ENCODE measurements at regions not wholly inside any gene's neighbourhood (a gene's known extent, or its start where the extent isn't known, plus 50 kb on each side); places are given as distances from the start of the nearest gene placed in this dataset.

- peak; percentile 9 for DNase-seq (ENCODE audit: low read depth, low spot score)
- H3K4me3 ChIP-seq (ENCODE audit: low read length) = no peak overlapping the region
Observed at GRCh38 chr13:51518827-51519226, 65.4 kb upstream of the WDFY2 start.

DNA sequence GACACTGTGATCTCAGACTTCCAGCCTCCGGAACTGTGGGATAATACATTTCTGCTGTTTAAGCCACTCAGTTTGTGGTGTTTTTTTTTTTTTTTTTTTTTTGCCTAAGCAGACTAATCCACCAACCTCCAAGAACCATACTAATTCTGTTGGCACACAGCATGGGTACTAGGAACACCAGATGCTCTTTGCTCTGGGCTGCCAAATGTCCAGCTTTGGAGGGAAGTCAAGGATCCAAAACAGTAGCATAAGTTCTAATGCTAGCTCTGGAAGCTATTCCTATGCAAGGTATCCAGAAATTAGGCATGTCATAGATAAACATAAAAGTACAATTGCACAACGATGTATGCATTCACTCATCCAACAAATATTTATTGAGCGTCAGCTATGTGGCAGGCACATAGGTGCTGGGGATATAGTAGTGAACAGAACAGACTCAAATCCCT lies 64.5 kb upstream of the WDFY2 start:
- DNase-seq (ENCODE audit: low read depth, low spot score) = no peak
- no peak overlapping the region for H3K4me3 ChIP-seq (ENCODE audit: low read length)

DNA sequence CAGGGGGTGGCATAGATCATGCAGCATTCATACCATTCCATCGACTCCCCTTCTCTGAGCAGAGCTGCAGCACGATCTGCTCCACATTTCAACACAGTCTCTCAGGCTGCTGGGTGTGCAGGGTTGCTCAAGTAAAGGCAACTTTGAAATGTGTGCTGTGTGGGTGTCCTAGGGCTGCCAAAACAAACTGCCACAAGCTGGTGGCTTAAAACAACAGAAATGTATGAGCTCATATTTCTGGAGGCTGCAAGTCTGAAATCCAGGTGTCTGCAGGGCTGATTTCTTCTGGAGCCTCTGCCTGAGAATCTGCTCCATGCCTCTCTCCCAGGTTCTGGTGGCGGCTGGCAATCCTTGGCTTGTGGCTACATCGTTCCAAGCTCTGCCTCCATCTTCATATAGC lies 63.7 kb upstream of the WDFY2 start:
- DNase-seq (ENCODE audit: low read depth, low spot score) = no peak
- no peak overlapping the region for H3K4me3 ChIP-seq (ENCODE audit: low read length)

DNA sequence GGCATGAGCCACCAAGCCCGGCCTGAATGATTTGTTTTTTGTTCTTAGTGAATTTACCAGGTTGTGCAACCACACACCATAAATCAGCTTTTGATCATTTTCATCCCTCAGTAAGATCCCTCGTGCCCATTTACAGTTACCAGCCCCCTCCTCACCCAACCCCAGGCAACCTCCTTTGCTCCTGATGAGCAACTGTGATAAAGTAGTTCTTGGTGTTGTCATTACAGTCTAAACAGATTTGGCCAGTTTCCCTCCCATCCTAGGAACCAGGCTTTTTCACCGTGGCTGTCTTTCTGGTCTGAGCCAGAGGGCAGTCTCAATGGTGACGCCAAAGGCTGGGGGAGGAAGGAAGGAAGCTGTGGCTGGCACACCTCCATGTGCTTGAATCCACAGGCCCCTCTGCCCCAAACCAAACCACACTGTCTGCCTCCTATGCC lies 61.2 kb upstream of the WDFY2 start:
- no peak overlapping the region for H3K4me3 ChIP-seq (ENCODE audit: low read length)
- DNase-seq (ENCODE audit: low read depth, low spot score) = peak; percentile 44

DNA sequence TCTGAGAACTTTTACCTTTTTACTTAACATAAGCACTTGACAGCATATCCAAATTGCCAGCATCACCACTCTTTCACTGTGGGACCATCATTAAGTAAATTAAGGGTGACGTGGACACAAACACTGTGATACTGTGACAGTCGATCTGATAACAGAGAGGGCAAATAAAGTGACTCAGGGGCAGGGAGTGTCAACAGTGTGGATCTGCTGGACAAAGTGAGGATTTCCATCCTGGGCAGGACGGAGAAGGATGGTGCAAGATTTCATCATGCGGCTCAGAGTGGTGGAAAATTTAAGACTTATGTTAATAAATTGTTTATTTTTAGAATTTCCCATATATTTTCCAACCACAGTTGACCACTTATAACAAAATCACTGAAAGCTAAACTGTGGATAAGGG lies 60.0 kb upstream of the WDFY2 start:
- H3K4me3 ChIP-seq (ENCODE audit: low read length) = no peak overlapping the region
- no peak for DNase-seq (ENCODE audit: low read depth, low spot score)

- no peak for DNase-seq (ENCODE audit: low read depth, low spot score)
- H3K4me3 ChIP-seq (ENCODE audit: low read length) = no peak overlapping the region
Observed at GRCh38 chr13:51524829-51525566, 59.3 kb upstream of the WDFY2 start.

DNA sequence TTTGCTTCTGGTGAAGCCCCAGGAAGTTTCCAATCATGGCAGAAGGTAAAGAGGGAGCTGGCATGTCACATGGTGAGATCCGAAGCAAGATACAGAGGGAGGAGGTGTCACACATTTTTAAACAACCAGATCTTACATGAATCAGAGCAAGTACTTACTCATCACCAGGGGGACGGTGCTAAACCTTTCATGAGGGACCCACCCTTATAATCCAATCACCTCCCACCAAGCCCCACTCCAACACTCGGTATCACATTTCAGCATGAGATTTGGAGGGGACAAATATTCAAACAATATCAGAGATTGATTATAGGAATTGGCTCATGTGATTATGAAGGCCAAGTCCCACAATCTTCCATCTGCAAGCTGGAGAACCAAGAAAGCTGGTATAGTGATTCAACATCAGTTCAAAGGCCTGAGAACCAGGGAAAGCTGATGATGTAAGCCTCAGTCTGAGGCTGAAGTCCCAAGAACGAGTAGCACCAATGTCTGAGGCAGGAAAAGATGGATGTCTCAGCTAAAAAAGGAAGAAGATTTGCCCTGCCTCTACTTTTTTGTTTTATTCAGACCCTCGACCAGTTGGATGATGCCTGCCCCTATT lies 58.6 kb upstream of the WDFY2 start:
- DNase-seq (ENCODE audit: low read depth, low spot score) = no peak
- H3K4me3 ChIP-seq (ENCODE audit: low read length) = no peak overlapping the region

DNA sequence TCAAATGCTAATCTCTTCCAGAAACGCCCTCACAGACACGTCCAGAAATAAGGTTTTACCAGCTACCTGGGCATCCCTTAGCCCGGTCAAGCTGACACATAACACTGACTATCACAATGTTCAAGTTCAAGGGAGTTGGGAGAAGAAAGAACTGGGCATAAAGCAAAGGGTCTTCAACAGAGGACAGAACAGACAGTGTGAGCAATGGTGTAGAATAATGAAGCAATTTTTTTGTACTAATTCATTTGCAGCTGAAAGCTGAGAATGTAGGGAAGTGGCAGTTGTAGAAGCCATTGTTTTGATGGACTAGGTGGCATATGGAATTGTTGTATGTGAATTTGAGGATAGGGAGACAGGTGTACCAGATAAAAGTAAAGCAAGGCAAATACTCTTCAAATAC lies 58.1 kb upstream of the WDFY2 start:
- no peak for DNase-seq (ENCODE audit: low read depth, low spot score)
- no peak overlapping the region for H3K4me3 ChIP-seq (ENCODE audit: low read length)

- no peak overlapping the region for H3K4me3 ChIP-seq (ENCODE audit: low read length)
- DNase-seq (ENCODE audit: low read depth, low spot score) = no peak
Observed at GRCh38 chr13:51532736-51533197, 51.5 kb upstream of the WDFY2 start.

DNA sequence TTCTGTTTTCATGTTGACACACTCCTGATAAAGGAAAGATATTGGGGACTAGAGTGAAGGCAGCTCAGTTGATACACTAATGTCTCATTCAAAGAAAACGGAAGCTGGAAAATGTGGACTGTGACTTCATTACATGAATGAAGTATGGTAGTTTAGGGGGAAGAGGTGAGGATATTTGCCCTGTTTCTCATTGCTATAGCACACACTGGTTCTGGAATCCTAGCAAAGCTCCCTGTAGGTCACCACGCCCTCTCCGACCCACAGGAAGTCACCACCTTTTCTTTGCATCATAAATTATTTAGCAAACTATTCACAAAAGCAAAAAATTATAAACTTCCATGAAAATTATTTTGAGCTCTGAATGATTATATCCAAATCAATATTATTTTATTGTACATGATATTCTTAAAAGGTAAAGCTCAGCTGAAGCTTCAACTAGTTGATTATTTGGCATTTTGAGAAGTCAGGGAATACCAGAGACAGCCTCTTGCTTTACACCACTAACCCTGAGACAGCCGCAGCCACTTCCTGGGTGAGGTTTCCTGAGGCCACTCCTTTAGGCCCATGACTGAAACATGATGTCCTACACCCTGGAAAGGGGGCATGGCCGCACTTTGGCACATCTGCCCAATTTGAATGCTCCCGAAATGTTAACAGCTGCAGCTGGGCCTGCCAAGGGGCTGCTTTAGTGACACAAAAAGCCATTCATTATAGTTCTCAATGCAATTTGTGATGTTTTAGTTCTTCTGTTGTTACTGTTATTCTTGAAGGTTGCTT lies 50.0 kb upstream of the WDFY2 start:
- no peak overlapping the region for H3K4me3 ChIP-seq (ENCODE audit: low read length)
- no peak for DNase-seq (ENCODE audit: low read depth, low spot score)

Data from Jurkat, Clone E6-1 (cell line).